Adipocyte (in vitro differentiated cells): ENCODE measurements at regions not wholly inside any gene's neighbourhood (a gene's known extent, or its start where the extent isn't known, plus 50 kb on each side); places are given as distances from the start of the nearest gene placed in this dataset.
A peak's percentile ranks its signal among the peaks of the same experiment; 100 is the strongest.

Experiments
- DNase-seq: peaks from one replicate; pipeline ENCODE4 v3.0.0-alpha.2; 2015; ENCODE audit warnings: low read depth
- H3K27me3 ChIP-seq: replicated peaks from 2 replicates; pipeline ENCODE4 v1.7.0; 2013; ENCODE audit warnings: mild to moderate bottlenecking, low read length, moderate library complexity; ENCODE audit not compliant: control insufficient read depth, insufficient read depth
- H3K36me3 ChIP-seq: 2 replicates; pipeline ENCODE4 v1.7.0; 2013; ENCODE audit warnings: low read length, mild to moderate bottlenecking, moderate library complexity; ENCODE audit not compliant: control insufficient read depth, insufficient read depth, severe bottlenecking
- H3K4me1 ChIP-seq: 2 replicates; pipeline ENCODE4 v1.7.0; 2013; ENCODE audit warnings: mild to moderate bottlenecking, low read length, moderate library complexity; ENCODE audit not compliant: control insufficient read depth, insufficient read depth
- H3K4me3 ChIP-seq: 2 replicates; pipeline ENCODE4 v1.7.0; 2013; ENCODE audit warnings: mild to moderate bottlenecking, low read length, moderate library complexity
- H3K9ac ChIP-seq: 2 replicates; pipeline ENCODE4 v1.7.0; 2013; ENCODE audit warnings: mild to moderate bottlenecking, low read length, moderate library complexity
- H3K9me3 ChIP-seq: 2 replicates; pipeline ENCODE4 v1.7.0; 2013; ENCODE audit warnings: mild to moderate bottlenecking, low read length, moderate library complexity; ENCODE audit not compliant: control insufficient read depth

- DNase-seq: no peak
- Histone ChIP-seq H3K9me3 (peaks cover 7% of the 10 kb centered on the region), H3K36me3 (no peaks in the 10 kb centered on the region), H3K4me1 (peaks cover 18% of the 10 kb centered on the region), H3K4me3 (no peak overlapping the region), H3K9ac (no peak overlapping the region), H3K27me3 (no peaks in the 10 kb centered on the region)
Measured at GRCh38 chr1:221002601-221003000, 123.4 kb downstream of the HLX start.

- no peak overlapping the region for H3K9ac ChIP-seq
- no peaks in the 10 kb centered on the region for H3K9me3 ChIP-seq
- H3K4me1 ChIP-seq: peaks cover 13% of the 10 kb centered on the region
- no peak overlapping the region for H3K4me3 ChIP-seq
- no peaks in the 10 kb centered on the region for H3K36me3 ChIP-seq
- no peaks in the 10 kb centered on the region for H3K27me3 ChIP-seq
- peak; percentile 4 for DNase-seq
Measured at GRCh38 chr1:221011145-221011544, 131.9 kb downstream of the HLX start.

- Histone ChIP-seq H3K9me3 (no peaks in the 10 kb centered on the region), H3K4me3 (no peak overlapping the region), H3K27me3 (no peaks in the 10 kb centered on the region), H3K9ac (no peak overlapping the region), H3K36me3 (no peaks in the 10 kb centered on the region), H3K4me1 (peaks cover 13% of the 10 kb centered on the region)
- DNase-seq: no peak
Measured at GRCh38 chr1:221012120-221012519, 132.9 kb downstream of the HLX start.

GRCh38 chr1:221013691-221014660 is 134.7 kb downstream of the HLX start:
- Histone ChIP-seq H3K9ac (no peak overlapping the region), H3K9me3 (no peaks in the 10 kb centered on the region), H3K36me3 (no peaks in the 10 kb centered on the region), H3K4me3 (no peak overlapping the region), H3K27me3 (no peaks in the 10 kb centered on the region), H3K4me1 (peaks cover 13% of the 10 kb centered on the region)
- DNase-seq: peak; percentile 37

GRCh38 chr1:221015159-221015790 is 136.0 kb downstream of the HLX start:
- no peaks in the 10 kb centered on the region for H3K9me3 ChIP-seq
- H3K4me1 ChIP-seq: peaks cover 13% of the 10 kb centered on the region
- H3K27me3 ChIP-seq: no peaks in the 10 kb centered on the region
- H3K9ac ChIP-seq: no peak overlapping the region
- no peak for DNase-seq
- no peaks in the 10 kb centered on the region for H3K36me3 ChIP-seq
- no peak overlapping the region for H3K4me3 ChIP-seq

- H3K36me3 ChIP-seq: no peaks in the 10 kb centered on the region
- DNase-seq: no peak
- H3K27me3 ChIP-seq: no peaks in the 10 kb centered on the region
- H3K4me1 ChIP-seq: peaks cover 13% of the 10 kb centered on the region
- H3K4me3 ChIP-seq: no peak overlapping the region
- H3K9me3 ChIP-seq: no peaks in the 10 kb centered on the region
- no peak overlapping the region for H3K9ac ChIP-seq
Measured at GRCh38 chr1:221016751-221017150, 137.5 kb downstream of the HLX start.

- Histone ChIP-seq H3K27me3 (peaks cover 1% of the 10 kb centered on the region), H3K9me3 (no peaks in the 10 kb centered on the region), H3K4me1 (peaks cover 11% of the 10 kb centered on the region), H3K36me3 (no peaks in the 10 kb centered on the region), H3K9ac (no peak overlapping the region), H3K4me3 (no peak overlapping the region)
- DNase-seq: no peak
Measured at GRCh38 chr1:221018414-221018813, 139.2 kb downstream of the HLX start.

- no peak overlapping the region for H3K4me3 ChIP-seq
- no peak overlapping the region for H3K9ac ChIP-seq
- H3K4me1 ChIP-seq: no peaks in the 10 kb centered on the region
- no peaks in the 10 kb centered on the region for H3K36me3 ChIP-seq
- peak; percentile 20 for DNase-seq
- peaks cover 3% of the 10 kb centered on the region for H3K27me3 ChIP-seq
- H3K9me3 ChIP-seq: no peaks in the 10 kb centered on the region
Measured at GRCh38 chr1:221022331-221022730, 143.1 kb downstream of the HLX start.

GRCh38 chr1:221023482-221023881 is 144.2 kb downstream of the HLX start:
- no peak for DNase-seq
- Histone ChIP-seq H3K27me3 (peaks cover 3% of the 10 kb centered on the region), H3K4me1 (no peaks in the 10 kb centered on the region), H3K36me3 (no peaks in the 10 kb centered on the region), H3K9ac (no peak overlapping the region), H3K4me3 (no peak overlapping the region), H3K9me3 (no peaks in the 10 kb centered on the region)

- no peak overlapping the region for H3K9ac ChIP-seq
- H3K27me3 ChIP-seq: peaks cover 3% of the 10 kb centered on the region
- no peaks in the 10 kb centered on the region for H3K36me3 ChIP-seq
- no peak for DNase-seq
- no peaks in the 10 kb centered on the region for H3K4me1 ChIP-seq
- no peak overlapping the region for H3K4me3 ChIP-seq
- H3K9me3 ChIP-seq: no peaks in the 10 kb centered on the region
Measured at GRCh38 chr1:221025501-221025900, 146.3 kb downstream of the HLX start.

- no peaks in the 10 kb centered on the region for H3K9me3 ChIP-seq
Measured at GRCh38 chr1:221025956-221026355, 146.7 kb downstream of the HLX start.

More at GRCh38 chr1:221025956-221026355, 146.7 kb downstream of the HLX start:
- Histone ChIP-seq H3K4me1 (no peaks in the 10 kb centered on the region), H3K4me3 (no peak overlapping the region), H3K27me3 (peaks cover 3% of the 10 kb centered on the region), H3K9ac (no peak overlapping the region), H3K36me3 (no peaks in the 10 kb centered on the region)
- no peak for DNase-seq
